ENCODE measurements at regions not wholly inside any gene's neighbourhood (a gene's known extent, or its start where the extent isn't known, plus 50 kb on each side); places are given as distances from the start of the nearest gene placed in this dataset.

DNA sequence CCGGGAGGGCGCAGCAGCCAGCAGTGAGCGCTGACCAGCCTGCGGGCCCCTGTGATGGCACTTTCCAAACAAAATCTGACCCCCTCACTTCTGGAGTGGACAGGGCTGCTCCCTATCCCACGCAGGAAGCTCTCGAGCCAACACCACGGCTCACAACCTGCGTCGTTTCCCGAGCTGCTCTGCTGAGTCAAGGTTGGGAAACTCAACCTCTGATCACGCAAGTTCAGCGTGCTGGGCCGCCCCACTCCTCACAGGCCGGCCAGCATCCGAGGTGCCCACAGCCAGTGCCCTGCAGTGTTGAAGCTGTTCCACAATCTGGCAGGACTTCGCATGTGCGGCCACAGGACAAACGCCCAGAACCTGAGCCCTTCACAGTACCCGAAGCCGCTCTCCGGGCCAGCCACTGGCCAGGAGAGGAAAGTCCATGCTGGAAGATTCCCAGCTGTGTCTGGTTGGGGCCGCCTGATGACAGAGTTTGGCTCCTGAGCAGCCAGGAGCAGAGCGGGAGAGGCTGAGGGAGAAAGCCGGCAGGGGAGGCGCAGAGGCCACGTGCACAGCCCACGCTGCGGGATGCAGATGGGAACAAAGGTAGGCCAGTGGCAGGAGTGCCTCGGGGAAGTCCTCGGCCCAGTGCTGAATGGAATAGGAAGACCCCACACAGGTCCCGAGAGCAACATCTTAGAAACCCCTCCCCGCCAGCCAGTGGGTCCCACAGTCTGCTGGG, 263.3 kb upstream of the TCERG1L start:
- no TSS peak for BruUV-seq (replicated peaks)
- H3K27ac ChIP-seq (ENCODE audit: low read length), result no peak overlapping the region
- H3F3A ChIP-seq (ENCODE audit: low read length, unreplicated experiment), result no peaks in the 10 kb centered on the region
- H3K4me1 ChIP-seq (ENCODE audit: insufficient read depth, low read length), result no peaks in the 10 kb centered on the region
- DNase-seq (no peak), ATAC-seq (no peak)
- H3K27me3 ChIP-seq (ENCODE audit: low read length), result no peaks in the 10 kb centered on the region
- TF ChIP-seq, protein P1, sequence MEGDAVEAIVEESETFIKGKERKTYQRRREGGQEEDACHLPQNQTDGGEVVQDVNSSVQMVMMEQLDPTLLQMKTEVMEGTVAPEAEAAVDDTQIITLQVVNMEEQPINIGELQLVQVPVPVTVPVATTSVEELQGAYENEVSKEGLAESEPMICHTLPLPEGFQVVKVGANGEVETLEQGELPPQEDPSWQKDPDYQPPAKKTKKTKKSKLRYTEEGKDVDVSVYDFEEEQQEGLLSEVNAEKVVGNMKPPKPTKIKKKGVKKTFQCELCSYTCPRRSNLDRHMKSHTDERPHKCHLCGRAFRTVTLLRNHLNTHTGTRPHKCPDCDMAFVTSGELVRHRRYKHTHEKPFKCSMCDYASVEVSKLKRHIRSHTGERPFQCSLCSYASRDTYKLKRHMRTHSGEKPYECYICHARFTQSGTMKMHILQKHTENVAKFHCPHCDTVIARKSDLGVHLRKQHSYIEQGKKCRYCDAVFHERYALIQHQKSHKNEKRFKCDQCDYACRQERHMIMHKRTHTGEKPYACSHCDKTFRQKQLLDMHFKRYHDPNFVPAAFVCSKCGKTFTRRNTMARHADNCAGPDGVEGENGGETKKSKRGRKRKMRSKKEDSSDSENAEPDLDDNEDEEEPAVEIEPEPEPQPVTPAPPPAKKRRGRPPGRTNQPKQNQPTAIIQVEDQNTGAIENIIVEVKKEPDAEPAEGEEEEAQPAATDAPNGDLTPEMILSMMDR (conservative IDR thresholded peaks at IDR 0.05; ENCODE audit: low read depth, low read length), result no peak
- TF ChIP-seq EZH2 (IDR thresholded peaks at IDR 0.05; ENCODE audit: low read length, unreplicated experiment) (no peak), EZH2phosphoT487 (IDR thresholded peaks at IDR 0.05; ENCODE audit: borderline replicate concordance, low read length) (no peak)
- no peaks in the 10 kb centered on the region for H3K79me2 ChIP-seq (ENCODE audit: low read length)
- no peak overlapping the region for H3K9ac ChIP-seq (ENCODE audit: low read length)
- H3K9me2 ChIP-seq (replicated peaks; ENCODE audit: low read length), result no peaks in the 10 kb centered on the region
- H3K4me3 ChIP-seq (ENCODE audit: low read length), result no peak overlapping the region
- no peaks in the 10 kb centered on the region for H4K20me1 ChIP-seq (ENCODE audit: low read length)
- intact Hi-C loops (cut with micrococcal nuclease), result no loop called here
- no peak overlapping the region for H2AFZ ChIP-seq (ENCODE audit: low read length)
- no peaks in the 10 kb centered on the region for H3K36me3 ChIP-seq (ENCODE audit: low read depth, low read length)
- H3K9me3 ChIP-seq (ENCODE audit: low read length), result no peaks in the 10 kb centered on the region
- H3K4me2 ChIP-seq (ENCODE audit: low read length), result no peak overlapping the region
- CTCF ChIA-PET, result no interaction called here
- POLR2A ChIA-PET (ENCODE audit: unreplicated experiment), result no interaction called here

DNA sequence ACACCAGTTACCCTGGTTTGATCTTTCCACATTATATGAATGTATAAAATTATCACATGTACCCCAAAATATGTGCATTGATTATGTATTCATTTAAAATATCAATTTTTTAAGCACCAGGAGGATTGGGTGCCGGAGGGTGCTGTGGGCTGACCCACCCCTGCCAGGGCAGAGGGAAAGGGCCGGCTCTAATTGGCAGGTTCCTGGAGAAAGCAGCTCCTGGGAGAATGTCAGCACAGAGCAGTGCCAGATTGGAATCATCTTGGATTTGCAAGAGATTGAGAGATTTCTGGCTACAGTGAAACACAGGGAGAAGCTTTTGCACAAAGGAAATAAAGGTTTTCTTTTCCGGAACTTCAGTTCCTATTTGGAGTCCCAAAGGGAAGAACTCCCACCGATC, 264.4 kb upstream of the TCERG1L start:
- TF ChIP-seq, protein P1 (conservative IDR thresholded peaks at IDR 0.05; ENCODE audit: low read depth, low read length), result no peak
- TF ChIP-seq EZH2 (IDR thresholded peaks at IDR 0.05; ENCODE audit: low read length, unreplicated experiment) (no peak), EZH2phosphoT487 (IDR thresholded peaks at IDR 0.05; ENCODE audit: borderline replicate concordance, low read length) (no peak)
- Histone ChIP-seq H3F3A (ENCODE audit: low read length, unreplicated experiment) (no peaks in the 10 kb centered on the region), H2AFZ (ENCODE audit: low read length) (no peak overlapping the region), H3K9me3 (ENCODE audit: low read length) (no peaks in the 10 kb centered on the region), H3K9me2 (replicated peaks; ENCODE audit: low read length) (no peaks in the 10 kb centered on the region), H4K20me1 (ENCODE audit: low read length) (no peaks in the 10 kb centered on the region), H3K36me3 (ENCODE audit: low read depth, low read length) (no peaks in the 10 kb centered on the region), H3K9ac (ENCODE audit: low read length) (no peak overlapping the region), H3K4me2 (ENCODE audit: low read length) (no peak overlapping the region), H3K4me1 (ENCODE audit: insufficient read depth, low read length) (no peaks in the 10 kb centered on the region), H3K27me3 (ENCODE audit: low read length) (no peaks in the 10 kb centered on the region), H3K79me2 (ENCODE audit: low read length) (no peaks in the 10 kb centered on the region), H3K27ac (ENCODE audit: low read length) (no peak overlapping the region), H3K4me3 (ENCODE audit: low read length) (no peak overlapping the region)
- intact Hi-C loops (cut with micrococcal nuclease), result no loop called here
- DNase-seq (no peak), ATAC-seq (no peak)
- BruUV-seq (replicated peaks), result no TSS peak
- CTCF ChIA-PET, result no interaction called here
- POLR2A ChIA-PET (ENCODE audit: unreplicated experiment), result no interaction called here

DNA sequence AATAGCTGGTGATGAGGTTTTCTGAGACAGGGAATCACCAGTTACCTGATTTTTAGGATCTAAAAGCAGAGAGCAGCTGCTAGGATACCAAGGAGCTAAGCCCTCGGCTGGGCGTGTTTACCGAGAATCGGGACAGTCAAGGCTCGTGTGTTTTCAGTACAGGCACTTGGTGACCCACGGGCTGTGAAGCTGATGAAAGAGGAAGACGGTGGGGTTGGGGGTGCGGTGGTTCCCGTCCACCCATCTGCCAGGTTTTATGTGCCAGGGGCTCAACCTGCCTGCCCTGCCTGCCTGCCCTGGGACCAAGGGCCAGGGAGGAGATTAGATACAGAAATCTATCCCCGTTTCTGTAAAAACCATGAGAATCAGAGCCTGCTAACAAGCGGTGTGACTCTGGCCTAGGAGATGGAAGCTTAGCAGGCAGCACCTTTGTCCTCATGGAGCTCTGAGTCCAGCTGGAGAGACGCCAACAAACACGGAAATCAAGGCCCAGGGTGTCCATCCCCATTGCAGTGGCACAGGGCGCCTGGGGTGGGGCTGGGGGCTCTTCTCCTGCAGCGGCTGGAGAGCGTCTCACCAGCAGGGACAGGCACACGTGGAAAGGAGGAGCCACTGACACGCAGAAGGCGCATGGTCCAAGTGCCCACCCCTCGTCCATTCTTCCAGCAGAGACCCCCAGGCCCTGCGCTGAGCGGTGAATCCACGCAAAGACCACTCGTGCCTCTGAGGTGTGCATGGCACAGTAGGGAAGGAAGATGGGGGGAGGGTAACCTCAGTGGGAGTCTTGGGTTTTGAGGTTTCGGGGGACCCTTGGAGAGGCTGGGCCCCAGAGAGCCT, 265.0 kb upstream of the TCERG1L start:
- ChIA-PET POLR2A (ENCODE audit: unreplicated experiment) (no interaction called here), CTCF (no interaction called here)
- intact Hi-C loops (cut with micrococcal nuclease), result no loop called here
- Histone ChIP-seq H3F3A (ENCODE audit: low read length, unreplicated experiment) (no peaks in the 10 kb centered on the region), H3K36me3 (ENCODE audit: low read depth, low read length) (no peaks in the 10 kb centered on the region), H3K4me3 (ENCODE audit: low read length) (no peak overlapping the region), H3K4me2 (ENCODE audit: low read length) (no peak overlapping the region), H3K9ac (ENCODE audit: low read length) (no peak overlapping the region), H3K9me3 (ENCODE audit: low read length) (no peaks in the 10 kb centered on the region), H3K4me1 (ENCODE audit: insufficient read depth, low read length) (no peaks in the 10 kb centered on the region), H2AFZ (ENCODE audit: low read length) (no peak overlapping the region), H3K27ac (ENCODE audit: low read length) (no peak overlapping the region), H4K20me1 (ENCODE audit: low read length) (no peaks in the 10 kb centered on the region), H3K9me2 (replicated peaks; ENCODE audit: low read length) (no peaks in the 10 kb centered on the region), H3K79me2 (ENCODE audit: low read length) (no peaks in the 10 kb centered on the region), H3K27me3 (ENCODE audit: low read length) (no peaks in the 10 kb centered on the region)
- BruUV-seq (replicated peaks), result no TSS peak
- ATAC-seq, result no peak
- no peak for DNase-seq
- TF ChIP-seq EZH2 (IDR thresholded peaks at IDR 0.05; ENCODE audit: low read length, unreplicated experiment) (no peak), EZH2phosphoT487 (IDR thresholded peaks at IDR 0.05; ENCODE audit: borderline replicate concordance, low read length) (no peak)
- TF ChIP-seq, protein P1 (conservative IDR thresholded peaks at IDR 0.05; ENCODE audit: low read depth, low read length), result no peak
